ENCODE measurements at regions not wholly inside any gene's neighbourhood (a gene's known extent, or its start where the extent isn't known, plus 50 kb on each side); places are given as distances from the start of the nearest gene placed in this dataset.

GRCh38 chr21:28516991-28517592 is 475.6 kb downstream of the LTN1 start:
- TF ChIP-seq, protein P1, sequence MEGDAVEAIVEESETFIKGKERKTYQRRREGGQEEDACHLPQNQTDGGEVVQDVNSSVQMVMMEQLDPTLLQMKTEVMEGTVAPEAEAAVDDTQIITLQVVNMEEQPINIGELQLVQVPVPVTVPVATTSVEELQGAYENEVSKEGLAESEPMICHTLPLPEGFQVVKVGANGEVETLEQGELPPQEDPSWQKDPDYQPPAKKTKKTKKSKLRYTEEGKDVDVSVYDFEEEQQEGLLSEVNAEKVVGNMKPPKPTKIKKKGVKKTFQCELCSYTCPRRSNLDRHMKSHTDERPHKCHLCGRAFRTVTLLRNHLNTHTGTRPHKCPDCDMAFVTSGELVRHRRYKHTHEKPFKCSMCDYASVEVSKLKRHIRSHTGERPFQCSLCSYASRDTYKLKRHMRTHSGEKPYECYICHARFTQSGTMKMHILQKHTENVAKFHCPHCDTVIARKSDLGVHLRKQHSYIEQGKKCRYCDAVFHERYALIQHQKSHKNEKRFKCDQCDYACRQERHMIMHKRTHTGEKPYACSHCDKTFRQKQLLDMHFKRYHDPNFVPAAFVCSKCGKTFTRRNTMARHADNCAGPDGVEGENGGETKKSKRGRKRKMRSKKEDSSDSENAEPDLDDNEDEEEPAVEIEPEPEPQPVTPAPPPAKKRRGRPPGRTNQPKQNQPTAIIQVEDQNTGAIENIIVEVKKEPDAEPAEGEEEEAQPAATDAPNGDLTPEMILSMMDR (IDR thresholded peaks at IDR 0.05) = peak; percentile 44 to 54 (median 53)
- no peak for TF ChIP-seq POLR2AphosphoS5 (IDR thresholded peaks at IDR 0.05)

Data from transverse colon (tissue), 4 donors.